Natural killer cell (primary cell): ENCODE measurements at regions not wholly inside any gene's neighbourhood (a gene's known extent, or its start where the extent isn't known, plus 50 kb on each side); places are given as distances from the start of the nearest gene placed in this dataset.

Source experiments
- ATAC-seq, 3 donors: fragments of 150-1000 bp in 2 of 3; fragments of 200-7000 bp in 1 of 3; cut with Tn5 transposase; 1 replicate in 1 of 3; 2 replicates in 2 of 3; pipeline ENCODE4 v1.10.0; 2021; ENCODE audit warnings: mild to moderate bottlenecking in 2 of 3, moderate library complexity in 2 of 3
- DNase-seq, 2 donors: peaks; one replicate each; pipeline versions ENCODE4 v3.0.0 to v3.0.0-alpha.2; 2013 to 2021; ENCODE audit warnings: mixed read lengths in 1 of 2
- H3K27ac ChIP-seq: one replicate; pipeline ENCODE4 v1.5.1; 2013; ENCODE audit warnings: mild to moderate bottlenecking, low read length
- H3K27me3 ChIP-seq: one replicate; pipeline ENCODE4 v1.6.1; 2013; ENCODE audit warnings: low read length; ENCODE audit not compliant: control insufficient read depth, insufficient read depth
- H3K36me3 ChIP-seq: one replicate; pipeline ENCODE4 v1.6.1; 2013; ENCODE audit warnings: low read length; ENCODE audit not compliant: control insufficient read depth, insufficient read depth
- H3K4me1 ChIP-seq: one replicate; pipeline ENCODE4 v1.6.1; 2013; ENCODE audit warnings: low read length; ENCODE audit not compliant: control insufficient read depth, insufficient read depth
- H3K4me3 ChIP-seq: one replicate; pipeline ENCODE4 v1.5.1; 2013; ENCODE audit warnings: low read length
- H3K9me3 ChIP-seq: one replicate; pipeline ENCODE4 v1.6.1; 2013; ENCODE audit warnings: low read length; ENCODE audit not compliant: control insufficient read depth, insufficient read depth
- H3K27ac Mint-ChIP-seq, 2 donors: one replicate each; pipeline ENCODE4 v1.8.0; 2022; ENCODE audit warnings: mild to moderate bottlenecking in 2 of 2, mixed read lengths in 2 of 2, moderate library complexity in 1 of 2
- H3K27me3 Mint-ChIP-seq, 2 donors: one replicate each; pipeline ENCODE4 v1.8.0; 2022; ENCODE audit warnings: low read depth in 2 of 2, mixed read lengths in 2 of 2
- H3K36me3 Mint-ChIP-seq: one replicate; pipeline ENCODE4 v1.8.0; 2022; ENCODE audit warnings: mixed read lengths
- H3K4me1 Mint-ChIP-seq, 2 donors: one replicate each; pipeline ENCODE4 v1.8.0; 2022; ENCODE audit warnings: mixed read lengths in 2 of 2
- H3K4me3 Mint-ChIP-seq: one replicate; pipeline ENCODE4 v1.8.0; 2022; ENCODE audit warnings: mild to moderate bottlenecking, moderate library complexity, mixed read lengths
- H3K9me3 Mint-ChIP-seq, 2 donors: one replicate each; pipeline ENCODE4 v1.8.0; 2022; ENCODE audit warnings: mixed read lengths in 2 of 2
- WGBS: methylation state at CpG from one replicate; pipeline ENCODE4 v1.1.7; 2013; ENCODE audit warnings: missing lambda C conversion rate; ENCODE audit not compliant: insufficient coverage; 5-methylcytosine and 5-hydroxymethylcytosine counted together
- intact Hi-C: fragments of 100-400 bp; cut with micrococcal nuclease; formaldehyde crosslinking; loops from one replicate; pipeline ENCODE4 v1.14.2; 2022
- TF ChIP-seq, protein P1 (sequence below): fragments of 200-600 bp; IDR thresholded peaks from one replicate; pipeline ENCODE4 v1.8.0; 2022; ENCODE audit warnings: antibody characterized with exemption

DNA sequence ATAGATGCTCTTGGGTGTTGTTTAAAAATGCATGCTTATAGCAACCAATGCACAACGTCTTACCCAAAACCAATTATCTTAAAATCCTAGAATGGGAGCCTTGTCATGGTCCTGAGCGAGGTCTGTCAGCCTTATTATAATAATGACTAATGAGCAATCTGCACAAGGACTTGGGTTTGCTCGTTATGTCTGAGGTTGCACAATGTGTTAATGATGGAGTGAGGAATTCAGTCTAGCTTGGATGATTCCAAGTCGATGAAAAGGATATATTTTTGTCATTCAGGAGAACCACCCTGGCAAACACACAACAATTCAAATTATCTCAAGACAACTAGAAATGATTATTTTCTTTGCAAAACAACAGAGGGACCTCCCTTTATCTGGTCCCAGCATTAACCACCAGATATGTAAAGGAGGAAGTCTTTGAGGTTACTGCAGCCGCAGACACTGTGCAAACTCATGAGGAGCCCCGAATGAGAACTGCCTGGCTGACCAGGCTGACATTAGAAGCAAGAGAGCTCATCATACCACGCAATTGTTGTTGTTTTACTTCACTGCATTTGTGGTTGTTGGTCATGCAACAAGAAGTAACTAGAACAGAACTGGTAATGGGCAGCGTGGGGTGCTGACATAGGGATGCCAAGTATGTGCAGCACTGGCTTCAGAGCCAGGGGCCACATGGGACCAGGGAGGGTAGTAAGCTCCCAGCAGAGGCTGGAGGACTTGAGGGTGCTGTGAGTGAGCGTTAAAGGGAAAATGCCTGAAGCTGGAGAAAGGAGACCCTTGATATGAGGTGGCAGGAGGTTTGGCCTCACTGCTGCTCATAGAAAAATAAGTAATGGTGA is 488.3 kb downstream of the CDH26 start:
- H3K36me3 ChIP-seq: no peaks in the 10 kb centered on the region
- no peak overlapping the region for H3K27ac ChIP-seq
- no peak overlapping the region for H3K4me3 ChIP-seq
- Mint-ChIP-seq H3K36me3 (no peaks in the 10 kb centered on the region), H3K27me3 (peaks cover 25 to 43% of the 10 kb centered on the region in 2 donors), H3K4me3 (peak overlapping the region; percentile 45), H3K4me1 (peaks cover 19 to 25% of the 10 kb centered on the region in 2 donors), H3K9me3 (no peaks in the 10 kb centered on the region), H3K27ac (peak overlapping the region; percentile 16 to 80)
- intact Hi-C loops: no loop called here
- 12% methylated on average over 8 of the region's 9 CpGs for WGBS
- peaks cover 5% of the 10 kb centered on the region for H3K27me3 ChIP-seq
- ATAC-seq (peak; percentile 50 to 98 (median 82)), DNase-seq (no peak)
- no peaks in the 10 kb centered on the region for H3K9me3 ChIP-seq
- H3K4me1 ChIP-seq: peaks cover 8% of the 10 kb centered on the region
- TF ChIP-seq, protein P1, sequence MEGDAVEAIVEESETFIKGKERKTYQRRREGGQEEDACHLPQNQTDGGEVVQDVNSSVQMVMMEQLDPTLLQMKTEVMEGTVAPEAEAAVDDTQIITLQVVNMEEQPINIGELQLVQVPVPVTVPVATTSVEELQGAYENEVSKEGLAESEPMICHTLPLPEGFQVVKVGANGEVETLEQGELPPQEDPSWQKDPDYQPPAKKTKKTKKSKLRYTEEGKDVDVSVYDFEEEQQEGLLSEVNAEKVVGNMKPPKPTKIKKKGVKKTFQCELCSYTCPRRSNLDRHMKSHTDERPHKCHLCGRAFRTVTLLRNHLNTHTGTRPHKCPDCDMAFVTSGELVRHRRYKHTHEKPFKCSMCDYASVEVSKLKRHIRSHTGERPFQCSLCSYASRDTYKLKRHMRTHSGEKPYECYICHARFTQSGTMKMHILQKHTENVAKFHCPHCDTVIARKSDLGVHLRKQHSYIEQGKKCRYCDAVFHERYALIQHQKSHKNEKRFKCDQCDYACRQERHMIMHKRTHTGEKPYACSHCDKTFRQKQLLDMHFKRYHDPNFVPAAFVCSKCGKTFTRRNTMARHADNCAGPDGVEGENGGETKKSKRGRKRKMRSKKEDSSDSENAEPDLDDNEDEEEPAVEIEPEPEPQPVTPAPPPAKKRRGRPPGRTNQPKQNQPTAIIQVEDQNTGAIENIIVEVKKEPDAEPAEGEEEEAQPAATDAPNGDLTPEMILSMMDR: no peak

DNA sequence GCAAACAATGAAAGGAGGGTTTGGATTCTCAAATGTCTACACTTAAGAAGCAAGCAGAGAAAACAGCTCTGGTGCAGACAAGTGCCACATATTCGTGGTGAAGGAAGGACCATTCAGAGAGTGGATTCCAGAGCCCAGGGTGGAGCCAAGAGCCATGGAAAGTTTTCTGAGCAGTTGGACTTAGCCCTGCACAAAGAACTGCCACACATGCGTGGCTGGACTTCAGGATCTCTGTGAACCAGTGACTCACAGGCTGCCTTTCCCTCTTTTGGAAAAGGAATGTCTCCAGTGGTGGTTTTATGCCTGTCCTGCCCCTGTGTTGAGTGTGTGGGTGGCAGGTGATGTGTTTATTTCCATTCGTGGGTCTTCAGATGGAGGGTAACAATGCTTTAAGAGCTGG is 489.5 kb downstream of the CDH26 start:
- H3K9me3 ChIP-seq: no peaks in the 10 kb centered on the region
- H3K27me3 ChIP-seq: peaks cover 5% of the 10 kb centered on the region
- TF ChIP-seq, protein P1: no peak
- peaks cover 8% of the 10 kb centered on the region for H3K4me1 ChIP-seq
- DNase-seq: no peak
- H3K27ac ChIP-seq: no peak overlapping the region
- intact Hi-C loops: no loop called here
- Mint-ChIP-seq H3K4me1 (peaks cover 19 to 26% of the 10 kb centered on the region in 2 donors), H3K9me3 (no peaks in the 10 kb centered on the region), H3K27ac (no peak overlapping the region), H3K4me3 (no peak overlapping the region), H3K36me3 (no peaks in the 10 kb centered on the region), H3K27me3 (peaks cover 21 to 36% of the 10 kb centered on the region in 2 donors)
- no peak overlapping the region for H3K4me3 ChIP-seq
- no peak for ATAC-seq
- no peaks in the 10 kb centered on the region for H3K36me3 ChIP-seq
- WGBS: 63% methylated on average over 3 of the region's 3 CpGs

DNA sequence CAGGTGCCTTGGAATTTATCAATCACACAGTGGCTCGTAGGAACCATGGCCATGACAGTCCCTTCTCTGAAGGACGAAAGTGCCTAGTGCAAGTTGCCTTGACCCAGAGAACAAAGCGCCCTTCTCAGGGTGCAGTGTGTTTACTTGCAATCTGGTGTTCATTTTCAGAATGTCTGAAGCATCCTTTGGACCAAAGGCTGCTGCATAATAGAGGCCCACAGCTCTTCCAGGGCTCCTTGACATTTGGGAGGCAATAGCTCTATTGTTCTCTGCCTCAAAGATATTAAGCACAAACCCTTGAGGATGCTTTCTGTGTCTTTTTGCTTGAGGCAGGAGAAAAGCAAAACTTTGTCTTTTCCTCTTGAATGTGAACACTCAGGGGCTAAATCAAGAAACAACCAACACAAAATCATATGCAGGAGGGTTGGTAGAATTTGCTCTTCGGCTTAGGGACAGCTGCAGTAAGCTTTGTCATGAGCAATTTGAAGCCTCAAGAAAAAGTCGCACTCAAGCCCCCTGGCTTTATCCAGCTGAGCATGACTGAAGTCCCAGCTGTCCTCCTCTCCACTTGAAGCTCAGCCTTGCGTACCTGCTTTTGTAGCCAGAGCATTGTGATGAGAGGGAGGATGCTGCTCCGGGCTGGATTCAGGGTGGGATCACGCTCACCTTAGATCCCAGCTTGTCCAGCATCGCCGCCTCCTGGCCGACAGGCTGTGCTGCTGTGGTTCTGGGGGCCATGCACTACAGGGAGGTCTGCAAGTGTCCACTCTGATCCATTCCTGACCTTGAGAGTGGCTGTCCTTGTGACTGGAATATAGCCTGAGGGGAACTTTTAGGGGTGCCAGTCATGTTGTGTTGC is 495.4 kb downstream of the CDH26 start:
- H3K27me3 Mint-ChIP-seq: peaks cover 0 to 6% of the 10 kb centered on the region in 2 donors

More for the DNA sequence above, 495.4 kb downstream of the CDH26 start:
- Mint-ChIP-seq H3K4me1 (peaks cover 0 to 9% of the 10 kb centered on the region in 2 donors), H3K36me3 (no peaks in the 10 kb centered on the region), H3K9me3 (no peaks in the 10 kb centered on the region), H3K4me3 (no peak overlapping the region), H3K27ac (no peak overlapping the region)
- intact Hi-C loops: no loop called here
- Histone ChIP-seq H3K4me1 (no peaks in the 10 kb centered on the region), H3K27me3 (no peaks in the 10 kb centered on the region), H3K27ac (no peak overlapping the region), H3K4me3 (no peak overlapping the region), H3K9me3 (no peaks in the 10 kb centered on the region), H3K36me3 (no peaks in the 10 kb centered on the region)
- TF ChIP-seq, protein P1: no peak
- DNase-seq (no peak), ATAC-seq (no peak)
- WGBS: 77% methylated on average over 11 of the region's 11 CpGs
